ENCODE measurements at regions not wholly inside any gene's neighbourhood (a gene's known extent, or its start where the extent isn't known, plus 50 kb on each side); places are given as distances from the start of the nearest gene placed in this dataset.

DNA sequence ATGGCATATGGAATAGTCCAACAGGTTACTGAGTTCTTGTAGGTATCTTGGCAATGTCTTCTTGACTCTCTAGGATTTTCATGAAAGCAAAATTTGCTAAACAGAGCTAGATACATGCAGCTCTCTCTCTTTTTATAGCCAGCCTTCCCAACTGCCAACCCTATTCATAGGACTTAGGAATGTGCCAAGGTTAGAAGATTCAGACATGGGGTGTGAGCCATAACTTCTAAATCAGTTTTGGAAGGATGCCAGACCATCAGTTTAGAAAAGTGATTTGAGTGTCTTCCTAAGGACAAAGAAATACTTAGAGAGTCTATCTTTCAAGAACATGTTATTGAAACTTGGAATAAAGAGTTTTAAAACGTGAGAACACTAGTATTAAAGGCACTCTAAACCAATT lies 619.5 kb upstream of the FANCL start:
- no TSS peak for BruUV-seq (replicated peaks)
- no peaks in the 10 kb centered on the region for H3K4me1 ChIP-seq (replicated peaks; ENCODE audit: insufficient read depth)
- H3K27ac ChIP-seq = no peak overlapping the region
- no peaks in the 10 kb centered on the region for H4K20me1 ChIP-seq (ENCODE audit: insufficient read depth)
- peaks cover 7% of the 10 kb centered on the region; the same call in 1 of the 2 replicates for H3K27me3 ChIP-seq (ENCODE audit: insufficient read depth, low read depth)
- no peak overlapping the region for H3K4me3 ChIP-seq
- TF ChIP-seq EZH2 (IDR thresholded peaks at IDR 0.05; ENCODE audit: low read depth) = no peak
- TF ChIP-seq, protein P1, sequence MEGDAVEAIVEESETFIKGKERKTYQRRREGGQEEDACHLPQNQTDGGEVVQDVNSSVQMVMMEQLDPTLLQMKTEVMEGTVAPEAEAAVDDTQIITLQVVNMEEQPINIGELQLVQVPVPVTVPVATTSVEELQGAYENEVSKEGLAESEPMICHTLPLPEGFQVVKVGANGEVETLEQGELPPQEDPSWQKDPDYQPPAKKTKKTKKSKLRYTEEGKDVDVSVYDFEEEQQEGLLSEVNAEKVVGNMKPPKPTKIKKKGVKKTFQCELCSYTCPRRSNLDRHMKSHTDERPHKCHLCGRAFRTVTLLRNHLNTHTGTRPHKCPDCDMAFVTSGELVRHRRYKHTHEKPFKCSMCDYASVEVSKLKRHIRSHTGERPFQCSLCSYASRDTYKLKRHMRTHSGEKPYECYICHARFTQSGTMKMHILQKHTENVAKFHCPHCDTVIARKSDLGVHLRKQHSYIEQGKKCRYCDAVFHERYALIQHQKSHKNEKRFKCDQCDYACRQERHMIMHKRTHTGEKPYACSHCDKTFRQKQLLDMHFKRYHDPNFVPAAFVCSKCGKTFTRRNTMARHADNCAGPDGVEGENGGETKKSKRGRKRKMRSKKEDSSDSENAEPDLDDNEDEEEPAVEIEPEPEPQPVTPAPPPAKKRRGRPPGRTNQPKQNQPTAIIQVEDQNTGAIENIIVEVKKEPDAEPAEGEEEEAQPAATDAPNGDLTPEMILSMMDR (conservative IDR thresholded peaks at IDR 0.05) = no peak
- ChIA-PET POLR2A (ENCODE audit: unreplicated experiment) (no interaction called here), CTCF (no interaction called here)
- no peaks in the 10 kb centered on the region for H3K9me3 ChIP-seq (ENCODE audit: insufficient read depth, low read depth)
- no peaks in the 10 kb centered on the region for H3K79me2 ChIP-seq (ENCODE audit: low read depth)
- H3K4me2 ChIP-seq = no peak overlapping the region
- intact Hi-C loops (cut with micrococcal nuclease; ENCODE audit: unreplicated experiment) = no loop called here
- H2AFZ ChIP-seq = no peak overlapping the region
- no peaks in the 10 kb centered on the region for H3K36me3 ChIP-seq (ENCODE audit: low read depth)
- no peaks in the 10 kb centered on the region for H3K9me2 ChIP-seq (ENCODE audit: insufficient read depth)
- no peak for DNase-seq
- H3F3A ChIP-seq (ENCODE audit: insufficient read depth, low read depth) = no peaks in the 10 kb centered on the region

DNA sequence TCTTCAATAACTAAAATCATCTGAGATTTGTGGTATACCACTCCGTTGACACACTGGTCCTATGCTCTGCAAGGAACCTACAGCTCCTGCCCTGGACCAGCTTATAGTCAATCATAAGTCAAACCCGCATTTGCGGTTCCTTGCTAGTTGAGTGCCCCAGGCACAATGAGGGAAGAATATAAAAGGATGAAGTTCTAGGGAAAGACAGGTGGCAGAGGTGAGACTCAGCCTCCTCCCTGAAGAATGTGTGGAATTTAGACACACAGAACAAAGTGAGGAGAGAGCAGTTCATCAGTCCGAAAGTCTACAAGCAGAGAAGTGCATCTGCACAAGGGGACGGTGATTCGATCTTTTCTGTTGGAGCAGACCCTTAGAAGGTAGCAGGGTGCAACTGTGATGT lies 615.0 kb upstream of the FANCL start:
- CTCF ChIA-PET = no interaction called here
- no peak overlapping the region for H3K4me3 ChIP-seq
- no peak overlapping the region for H2AFZ ChIP-seq
- TF ChIP-seq, protein P1 (conservative IDR thresholded peaks at IDR 0.05) = no peak
- no peak for TF ChIP-seq EZH2 (IDR thresholded peaks at IDR 0.05; ENCODE audit: low read depth)
- POLR2A ChIA-PET (ENCODE audit: unreplicated experiment) = no interaction called here
- H3K9me2 ChIP-seq (ENCODE audit: insufficient read depth) = no peaks in the 10 kb centered on the region
- H3F3A ChIP-seq (ENCODE audit: insufficient read depth, low read depth) = no peaks in the 10 kb centered on the region
- no peak for DNase-seq
- no peaks in the 10 kb centered on the region for H3K36me3 ChIP-seq (ENCODE audit: low read depth)
- intact Hi-C loops (cut with micrococcal nuclease; ENCODE audit: unreplicated experiment) = no loop called here
- H3K27ac ChIP-seq = no peak overlapping the region
- peaks cover 12% of the 10 kb centered on the region; the same call in 1 of the 2 replicates for H3K27me3 ChIP-seq (ENCODE audit: insufficient read depth, low read depth)
- H4K20me1 ChIP-seq (ENCODE audit: insufficient read depth) = no peaks in the 10 kb centered on the region
- no TSS peak for BruUV-seq (replicated peaks)
- no peaks in the 10 kb centered on the region for H3K9me3 ChIP-seq (ENCODE audit: insufficient read depth, low read depth)
- no peaks in the 10 kb centered on the region for H3K4me1 ChIP-seq (replicated peaks; ENCODE audit: insufficient read depth)
- H3K4me2 ChIP-seq = no peak overlapping the region
- no peaks in the 10 kb centered on the region for H3K79me2 ChIP-seq (ENCODE audit: low read depth)

DNA sequence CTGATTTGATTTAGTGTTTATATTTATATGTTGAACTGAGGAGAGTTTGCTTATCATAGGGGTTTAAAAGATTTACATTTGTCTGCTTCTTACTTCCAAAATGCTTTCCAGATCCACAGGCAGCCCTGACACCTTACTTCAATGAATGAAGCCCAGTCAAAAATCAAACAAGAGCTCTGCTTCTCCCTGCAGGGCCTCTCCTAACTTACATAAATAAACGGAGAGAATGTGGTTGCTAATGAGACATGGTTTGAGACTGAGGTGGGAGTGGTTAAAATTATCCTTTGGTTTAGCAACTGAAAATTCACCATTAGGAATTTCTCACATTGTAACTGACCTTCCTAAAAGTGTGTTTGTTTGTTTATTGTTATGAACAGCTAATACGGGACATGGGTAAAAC lies 612.3 kb upstream of the FANCL start:
- H3K79me2 ChIP-seq (ENCODE audit: low read depth) = no peaks in the 10 kb centered on the region
- no peaks in the 10 kb centered on the region for H3K36me3 ChIP-seq (ENCODE audit: low read depth)
- intact Hi-C loops (cut with micrococcal nuclease; ENCODE audit: unreplicated experiment) = no loop called here
- no peaks in the 10 kb centered on the region for H3K4me1 ChIP-seq (replicated peaks; ENCODE audit: insufficient read depth)
- no peaks in the 10 kb centered on the region for H3F3A ChIP-seq (ENCODE audit: insufficient read depth, low read depth)
- BruUV-seq (replicated peaks) = no TSS peak
- CTCF ChIA-PET = no interaction called here
- TF ChIP-seq, protein P1 (conservative IDR thresholded peaks at IDR 0.05) = no peak
- no peak for TF ChIP-seq EZH2 (IDR thresholded peaks at IDR 0.05; ENCODE audit: low read depth)
- H2AFZ ChIP-seq = no peak overlapping the region
- POLR2A ChIA-PET (ENCODE audit: unreplicated experiment) = no interaction called here
- no peak for DNase-seq
- H3K4me2 ChIP-seq = no peak overlapping the region
- no peaks in the 10 kb centered on the region for H4K20me1 ChIP-seq (ENCODE audit: insufficient read depth)
- no peaks in the 10 kb centered on the region for H3K9me2 ChIP-seq (ENCODE audit: insufficient read depth)
- no peak overlapping the region for H3K4me3 ChIP-seq
- no peak overlapping the region for H3K27ac ChIP-seq
- H3K27me3 ChIP-seq (ENCODE audit: insufficient read depth, low read depth) = peaks cover 12% of the 10 kb centered on the region; the same call in 1 of the 2 replicates
- H3K9me3 ChIP-seq (ENCODE audit: insufficient read depth, low read depth) = no peaks in the 10 kb centered on the region

All from PC-9 (cell line).